H1 (cell line): ENCODE measurements at regions not wholly inside any gene's neighbourhood (a gene's known extent, or its start where the extent isn't known, plus 50 kb on each side); places are given as distances from the start of the nearest gene placed in this dataset.

Experiments used
- CTCF ChIA-PET: fragments of 300-600 bp; sonication (Branson Sonifier 250); formaldehyde crosslinking; loops from one replicate; lab custom pipeline; 2021; ENCODE audit not compliant: partially characterized antibody; lab: Charles Lee
- POLR2A ChIA-PET: fragments of 300-600 bp; sonication (Branson Sonifier 250); formaldehyde crosslinking; loops from one replicate; lab custom pipeline; 2021; ENCODE audit warnings: inconsistent platforms; ENCODE audit not compliant: partially characterized antibody; lab: Charles Lee
- DNase-seq, 2 experiments: peaks; one replicate each; pipeline versions ENCODE4 v3.0.0 to v3.0.0-alpha.2; 2010 to 2022; ENCODE audit warnings: low spot score in 2 of 2, low read depth in 1 of 2, mixed read lengths in 1 of 2
- FAIRE-seq: peaks from 2 replicates; lab custom pipeline; 2011; peaks lifted over from hg19 to GRCh38; lab: Jason Lieb, UNC
- H2AFZ ChIP-seq: 2 replicates; pipeline ENCODE4 v1.8.1; 2012; ENCODE audit warnings: low read length, inconsistent platforms
- H2AK5ac ChIP-seq: 2 replicates; pipeline ENCODE4 v1.6.1; 2013; ENCODE audit warnings: low read depth, low read length
- H2BK120ac ChIP-seq: replicated peaks from 2 replicates; pipeline ENCODE3; 2013; ENCODE audit warnings: low read depth, low read length, inconsistent platforms
- H2BK12ac ChIP-seq: 2 replicates; pipeline ENCODE4 v1.6.1; 2013; ENCODE audit warnings: low read depth, low read length
- H2BK15ac ChIP-seq: 2 replicates; pipeline ENCODE4 v1.6.1; 2013; ENCODE audit warnings: low read length
- H2BK20ac ChIP-seq: 2 replicates; pipeline ENCODE4 v1.6.1; 2013; ENCODE audit warnings: low read length
- H2BK5ac ChIP-seq: 2 replicates; pipeline ENCODE4 v1.6.1; 2013; ENCODE audit warnings: low read depth, low read length
- H3K14ac ChIP-seq: 2 replicates; pipeline ENCODE4 v1.6.1; 2013; ENCODE audit warnings: inconsistent platforms; ENCODE audit not compliant: insufficient read length
- H3K18ac ChIP-seq: 2 replicates; pipeline ENCODE4 v1.6.1; 2013; ENCODE audit warnings: low read length; ENCODE audit errors: extremely low read depth
- H3K23ac ChIP-seq: 2 replicates; pipeline ENCODE4 v1.6.1; 2013; ENCODE audit warnings: inconsistent platforms; ENCODE audit not compliant: insufficient read length
- H3K23me2 ChIP-seq: 2 replicates; pipeline ENCODE4 v1.6.1; 2013; ENCODE audit warnings: low read depth, low read length
- H3K27ac ChIP-seq: 2 replicates; pipeline ENCODE4 v1.6.1; 2011; ENCODE audit warnings: low read depth, low read length, inconsistent platforms
- H3K27me3 ChIP-seq, 4 experiments: replicated peaks in 1 of 4; 1 replicate in 1 of 4; 2 replicates in 3 of 4; pipeline versions ENCODE4 v1.6.1 to v1.8.1; 2011 to 2013; ENCODE audit warnings: low read length in 3 of 4, mild to moderate bottlenecking in 3 of 4, inconsistent platforms in 2 of 4, mixed read lengths in 2 of 4, moderate library complexity in 1 of 4; ENCODE audit not compliant: control insufficient read depth in 3 of 4, insufficient read depth in 3 of 4; ENCODE audit errors: extremely low read depth in 1 of 4
- H3K36me3 ChIP-seq, 4 experiments: 2 replicates each; pipeline versions ENCODE4 v1.6.1 to v1.8.1; 2011 to 2013; ENCODE audit warnings: mild to moderate bottlenecking in 4 of 4, low read length in 3 of 4, moderate library complexity in 2 of 4, control low read depth in 1 of 4, inconsistent platforms in 1 of 4; ENCODE audit not compliant: insufficient read depth in 4 of 4, control insufficient read depth in 2 of 4
- H3K4ac ChIP-seq: replicated peaks from 2 replicates; pipeline ENCODE3; 2013; ENCODE audit warnings: low read length, low read depth, mixed read lengths, inconsistent platforms; ENCODE audit not compliant: insufficient read length
- H3K4me1 ChIP-seq, 4 experiments: replicated peaks in 1 of 4; 1 replicate in 1 of 4; 2 replicates in 3 of 4; pipeline versions ENCODE4 v1.6.1 to v1.8.1; 2011 to 2013; ENCODE audit warnings: low read length in 3 of 4, inconsistent platforms in 2 of 4, mixed read lengths in 1 of 4; ENCODE audit not compliant: insufficient read depth in 4 of 4, control insufficient read depth in 3 of 4
- H3K4me2 ChIP-seq, 2 experiments: 2 replicates each; pipeline versions ENCODE4 v1.6.1 to v1.8.1; 2011 to 2013; ENCODE audit warnings: low read depth in 2 of 2, low read length in 2 of 2, control low read depth in 1 of 2, inconsistent platforms in 1 of 2, mild to moderate bottlenecking in 1 of 2; ENCODE audit not compliant: insufficient read depth in 1 of 2
- H3K4me3 ChIP-seq, 4 experiments: fragments of 200-600, 300-600 bp in 1 of 4; sonication (generic), shearing (Covaris generic), sonication (Bioruptor Twin) in 1 of 4; 2 replicates each; pipeline versions ENCODE4 v1.5.1 to v1.8.1; 2011 to 2016; ENCODE audit warnings: low read length in 4 of 4, low read depth in 3 of 4, control low read depth in 2 of 4, inconsistent platforms in 2 of 4, mild to moderate bottlenecking in 2 of 4, mixed read lengths in 1 of 4, moderate library complexity in 1 of 4; ENCODE audit not compliant: insufficient read depth in 2 of 4; ENCODE audit errors: extremely low read depth in 1 of 4
- H3K56ac ChIP-seq: replicated peaks from 2 replicates; pipeline ENCODE3; 2013; ENCODE audit warnings: low read depth, mild to moderate bottlenecking, mixed read lengths, low read length, inconsistent platforms; ENCODE audit not compliant: insufficient read length
- H3K79me1 ChIP-seq: 2 replicates; pipeline ENCODE4 v1.6.1; 2013; ENCODE audit warnings: low read depth, low read length, control low read depth
- H3K79me2 ChIP-seq, 2 experiments: 2 replicates each; pipeline versions ENCODE4 v1.6.1 to v1.8.1; 2012 to 2013; ENCODE audit warnings: low read length in 2 of 2, mild to moderate bottlenecking in 2 of 2, inconsistent platforms in 1 of 2; ENCODE audit not compliant: insufficient read depth in 2 of 2, control insufficient read depth in 1 of 2
- H3K9ac ChIP-seq, 4 experiments: replicated peaks in 1 of 4; 1 replicate in 1 of 4; 2 replicates in 3 of 4; pipeline versions ENCODE4 v1.6.1 to v1.8.1; 2011 to 2013; ENCODE audit warnings: low read depth in 3 of 4, low read length in 3 of 4, control low read depth in 2 of 4, mild to moderate bottlenecking in 2 of 4, moderate library complexity in 2 of 4, inconsistent platforms in 1 of 4; ENCODE audit errors: extremely low read depth in 1 of 4
- H3K9me3 ChIP-seq, 2 experiments: 2 replicates each; pipeline versions ENCODE4 v1.6.1 to v1.8.1; 2012 to 2013; ENCODE audit warnings: mild to moderate bottlenecking in 2 of 2, moderate library complexity in 2 of 2, control low read depth in 1 of 2, inconsistent platforms in 1 of 2, low read depth in 1 of 2, low read length in 1 of 2, mixed read lengths in 1 of 2; ENCODE audit not compliant: insufficient read depth in 2 of 2
- H4K20me1 ChIP-seq, 2 experiments: replicated peaks in 1 of 2; 2 replicates each; pipeline versions ENCODE3 to v1.8.1; 2011 to 2013; ENCODE audit warnings: inconsistent platforms in 2 of 2, low read length in 2 of 2, mild to moderate bottlenecking in 1 of 2; ENCODE audit not compliant: insufficient read depth in 2 of 2, control insufficient read depth in 1 of 2
- H4K5ac ChIP-seq: 2 replicates; pipeline ENCODE4 v1.6.1; 2013; ENCODE audit warnings: low read length, low read depth, mixed read lengths, inconsistent platforms; ENCODE audit not compliant: insufficient read length
- H4K8ac ChIP-seq: 2 replicates; pipeline ENCODE4 v1.8.0; 2013; ENCODE audit warnings: mild to moderate bottlenecking, moderate library complexity, low read length, inconsistent platforms; ENCODE audit not compliant: insufficient read depth; ENCODE audit errors: extremely low read depth
- H4K91ac ChIP-seq: replicated peaks from 2 replicates; pipeline ENCODE3; 2013; ENCODE audit warnings: low read length, mixed read lengths, inconsistent platforms; ENCODE audit not compliant: insufficient read length
- BCL11A ChIP-seq, 2 experiments: IDR thresholded peaks; one replicate each; pipeline ENCODE4 v1.6.1; 2011; ENCODE audit warnings: low read depth in 2 of 2, low read length in 2 of 2, mild to moderate bottlenecking in 2 of 2
- GABPA ChIP-seq: IDR thresholded peaks from 2 replicates; pipeline ENCODE4 v1.6.1; 2011; ENCODE audit warnings: mild to moderate bottlenecking, low read length, moderate library complexity, borderline replicate concordance; ENCODE audit not compliant: insufficient read depth
- KDM5A ChIP-seq: fragments of 200-600 bp; IDR thresholded peaks from 2 replicates; pipeline ENCODE4 v1.7.1; 2012; ENCODE audit warnings: mild to moderate bottlenecking, low read length, inconsistent platforms, mixed read lengths
- NRF1 ChIP-seq: IDR thresholded peaks from 2 replicates; pipeline ENCODE4 v1.6.1; 2011; ENCODE audit warnings: mild to moderate bottlenecking, low read depth, low read length, improper control_type of control experiment
- SIN3A ChIP-seq, 2 experiments: IDR thresholded peaks in 1 of 2; conservative IDR thresholded peaks in 1 of 2; 2 replicates each; pipeline ENCODE4 v1.6.1; 2011 to 2012; ENCODE audit warnings: low read length in 2 of 2, improper control_type of control experiment in 1 of 2, low read depth in 1 of 2, mild to moderate bottlenecking in 1 of 2
- SRF ChIP-seq: IDR thresholded peaks from 2 replicates; pipeline ENCODE4 v1.6.1; 2011; ENCODE audit warnings: mild to moderate bottlenecking, low read depth, low read length, moderate library complexity
- TAF1 ChIP-seq: IDR thresholded peaks from 2 replicates; pipeline ENCODE4 v1.6.1; 2011; ENCODE audit warnings: mild to moderate bottlenecking, low read depth, low read length
- TCF12 ChIP-seq: IDR thresholded peaks from 2 replicates; pipeline ENCODE4 v1.6.1; 2011; ENCODE audit warnings: low read depth, mild to moderate bottlenecking, low read length
- WGBS, 2 experiments: shearing (Covaris generic) in 1 of 2; methylation state at CpG; one replicate each; pipeline versions ENCODE4 v1.1.6 to v1.1.7; 2013 to 2015; ENCODE audit warnings: low lambda C conversion rate in 2 of 2, mixed read lengths in 2 of 2, inconsistent platforms in 1 of 2, low coverage in 1 of 2, missing lambda C conversion rate in 1 of 2; ENCODE audit not compliant: insufficient replicate concordance in 2 of 2, insufficient coverage in 1 of 2, insufficient read length in 1 of 2; ENCODE audit errors: extremely low coverage in 1 of 2, missing lambda C conversion rate in 1 of 2; 5-methylcytosine and 5-hydroxymethylcytosine counted together

- no peak for DNase-seq
- no peak overlapping the region for H3K4ac ChIP-seq
- no peak overlapping the region for H2BK120ac ChIP-seq
- H3K9ac ChIP-seq = no peak overlapping the region
- CTCF ChIA-PET = interaction anchor here (1.0 kb wide), 2 partner anchors 12 to 215 kb away, joined by 3 to 4 read pairs; no protein-coding TSS in a partner anchor
- no peak for FAIRE-seq
- no peak overlapping the region for H4K91ac ChIP-seq
- H3K4me1 ChIP-seq = no peaks in the 10 kb centered on the region
- H2BK12ac ChIP-seq = no peak overlapping the region
- no peaks in the 10 kb centered on the region for H3K36me3 ChIP-seq
- no peak overlapping the region for H2BK5ac ChIP-seq
- H3K14ac ChIP-seq = no peak overlapping the region
- POLR2A ChIA-PET = no interaction called here
- no peaks in the 10 kb centered on the region for H4K20me1 ChIP-seq
- H3K23ac ChIP-seq = no peak overlapping the region
- no peak overlapping the region for H3K27ac ChIP-seq
- no peak overlapping the region for H3K56ac ChIP-seq
- H2BK15ac ChIP-seq = no peak overlapping the region
- no peaks in the 10 kb centered on the region for H3K79me2 ChIP-seq
- H2AFZ ChIP-seq = no peak overlapping the region
- H3K23me2 ChIP-seq = no peaks in the 10 kb centered on the region
- H3K9me3 ChIP-seq = peaks cover 9 to 21% of the 10 kb centered on the region in 2 experiments
- H4K8ac ChIP-seq = no peak overlapping the region
- H3K27me3 ChIP-seq = no peaks in the 10 kb centered on the region
- H2BK20ac ChIP-seq = no peak overlapping the region
- no peak overlapping the region for H2AK5ac ChIP-seq
- TF ChIP-seq SRF (no peak), GABPA (no peak), TAF1 (no peak), NRF1 (no peak), SIN3A (conservative IDR thresholded peaks at IDR 0.05 in 1 of 2, IDR thresholded peaks at IDR 0.05 in 1 of 2; ENCODE audit: low read depth in 1 of 2, low read length in 2 of 2) (no peak), BCL11A (IDR thresholded peaks at IDR 0.05; ENCODE audit: low read depth in 2 of 2, low read length in 2 of 2) (no peak), KDM5A (no peak), TCF12 (no peak)
- no peak overlapping the region for H3K4me2 ChIP-seq
- no peak overlapping the region for H4K5ac ChIP-seq
- H3K18ac ChIP-seq = no peak overlapping the region
- H3K4me3 ChIP-seq = no peak overlapping the region
- 96% methylated on average over 1 of the region's 1 CpG; no CpG with 5 or more reads in 1 of the 2 experiments for WGBS, 2 experiments
- H3K79me1 ChIP-seq = no peaks in the 10 kb centered on the region
Observed at GRCh38 chr17:12330456-12330855, 309.8 kb downstream of the MAP2K4 start.
